Activated CD4-positive, alpha-beta T cell treated with anti-CD3 and anti-CD28 coated beads for 36 hours (primary cell): ENCODE measurements at regions not wholly inside any gene's neighbourhood (a gene's known extent, or its start where the extent isn't known, plus 50 kb on each side); places are given as distances from the start of the nearest gene placed in this dataset.

Experiments
- ATAC-seq: fragments of 200-7000 bp; cut with Tn5 transposase; one replicate; pipeline ENCODE4 v1.10.0; 2021; ENCODE audit warnings: mild to moderate bottlenecking, moderate library complexity
- CTCF ChIA-PET: fragments of 350-600 bp; sonication (Branson Sonifier 250); formaldehyde crosslinking; loops from one replicate; lab custom pipeline; 2021; ENCODE audit warnings: antibody characterized with exemption; lab: Charles Lee
- POLR2A ChIA-PET: fragments of 350-600 bp; sonication (Branson Sonifier 250); formaldehyde crosslinking; loops from one replicate; lab custom pipeline; 2021; ENCODE audit warnings: antibody characterized with exemption, inconsistent platforms; lab: Charles Lee
- DNase-seq: peaks from one replicate; pipeline ENCODE4 v3.0.0-alpha.2; 2020
- H3K27ac Mint-ChIP-seq: one replicate; pipeline ENCODE4 v1.8.0; 2021; ENCODE audit warnings: mixed read lengths
- H3K27me3 Mint-ChIP-seq: one replicate; pipeline ENCODE4 v1.8.0; 2021; ENCODE audit warnings: mixed read lengths
- H3K36me3 Mint-ChIP-seq: one replicate; pipeline ENCODE4 v1.8.0; 2021; ENCODE audit warnings: low read depth, mixed read lengths
- H3K4me1 Mint-ChIP-seq: one replicate; pipeline ENCODE4 v1.8.0; 2021; ENCODE audit warnings: mixed read lengths
- H3K4me3 Mint-ChIP-seq: one replicate; pipeline ENCODE4 v1.8.0; 2021; ENCODE audit warnings: mild to moderate bottlenecking, moderate library complexity, mixed read lengths
- H3K9me3 Mint-ChIP-seq: one replicate; pipeline ENCODE4 v1.8.0; 2021; ENCODE audit warnings: low read depth, mixed read lengths
- intact Hi-C, 2 experiments: fragments of 100-400 bp; cut with DNase I in 1 of 2; cut with micrococcal nuclease in 1 of 2; formaldehyde crosslinking; loops; one replicate each; pipeline versions ENCODE4 v1.14.2 to v1.15.1; 2022 to 2024; cut with DNase I, micrococcal nuclease

- ATAC-seq: peak; percentile 74
- DNase-seq: peak; percentile 92
- Mint-ChIP-seq H3K27ac (peak overlapping the region; percentile 97), H3K4me1 (peaks cover 61% of the 10 kb centered on the region), H3K4me3 (peak overlapping the region; percentile 55), H3K36me3 (no peaks in the 10 kb centered on the region), H3K9me3 (no peaks in the 10 kb centered on the region), H3K27me3 (no peaks in the 10 kb centered on the region)
- CTCF ChIA-PET: interaction anchor here (0.6 to 2.6 kb wide), 8 partner anchors 9 to 143 kb away, joined by 3 to 9 read pairs (median 4); no protein-coding TSS in a partner anchor
- POLR2A ChIA-PET: interaction anchor here (0.6 to 1.6 kb wide), 3 partner anchors 11 to 223 kb away, joined by 3 to 14 read pairs (median 3); no protein-coding TSS in a partner anchor
- intact Hi-C loops: loop anchor here (1.0 to 10.0 kb wide), 16 partner anchors 11 to 1064 kb away; partner anchors contain the start of genes CEBPB (in 2 of the 2) and PARD6B (in 1 of the 2)
Observed at GRCh38 chr20:50338479-50339391, 148.1 kb downstream of the CEBPB start.

- H3K27ac Mint-ChIP-seq: peak overlapping the region; percentile 97
- H3K4me3 Mint-ChIP-seq: peak overlapping the region; percentile 55
- ATAC-seq (peak; percentile 1), DNase-seq (peak; percentile 65)
- H3K27me3 Mint-ChIP-seq: no peaks in the 10 kb centered on the region
- POLR2A ChIA-PET: interaction anchor here (1.4 to 1.6 kb wide), 2 partner anchors 10 to 222 kb away, joined by 3 to 14 read pairs; no protein-coding TSS in a partner anchor
- intact Hi-C loops: loop anchor here (1.0 to 10.0 kb wide), 14 partner anchors 10 to 1063 kb away; partner anchors contain the start of genes CEBPB (in 2 of the 2) and PARD6B (in 1 of the 2)
- CTCF ChIA-PET: interaction anchor here (0.6 to 2.6 kb wide), 2 partner anchors 11 to 144 kb away, joined by 4 to 9 read pairs; no protein-coding TSS in a partner anchor
- no peaks in the 10 kb centered on the region for H3K9me3 Mint-ChIP-seq
- H3K4me1 Mint-ChIP-seq: peaks cover 61% of the 10 kb centered on the region
- H3K36me3 Mint-ChIP-seq: no peaks in the 10 kb centered on the region
Observed at GRCh38 chr20:50339466-50339901, 148.9 kb downstream of the CEBPB start.

GRCh38 chr20:50340541-50340940 lies 149.9 kb downstream of the CEBPB start:
- Mint-ChIP-seq H3K4me1 (peaks cover 59% of the 10 kb centered on the region), H3K4me3 (peak overlapping the region; percentile 55), H3K27me3 (no peaks in the 10 kb centered on the region), H3K36me3 (no peaks in the 10 kb centered on the region), H3K9me3 (no peaks in the 10 kb centered on the region), H3K27ac (peak overlapping the region; percentile 97)
- CTCF ChIA-PET: interaction anchor here (0.7 kb wide), 1 partner anchor 50 kb away, joined by 3 read pairs; no protein-coding TSS in a partner anchor
- intact Hi-C loops: no loop called here
- DNase-seq (no peak), ATAC-seq (no peak)
- POLR2A ChIA-PET: interaction anchor here (1.6 kb wide), 1 partner anchor 9 kb away, joined by 14 read pairs; no protein-coding TSS in a partner anchor

- POLR2A ChIA-PET: no interaction called here
- H3K4me1 Mint-ChIP-seq: peaks cover 60% of the 10 kb centered on the region
- no peak overlapping the region for H3K27ac Mint-ChIP-seq
- H3K27me3 Mint-ChIP-seq: no peaks in the 10 kb centered on the region
- no peak for DNase-seq
- CTCF ChIA-PET: interaction anchor here (0.7 kb wide), 1 partner anchor 51 kb away, joined by 3 read pairs; no protein-coding TSS in a partner anchor
- H3K9me3 Mint-ChIP-seq: no peaks in the 10 kb centered on the region
- H3K4me3 Mint-ChIP-seq: no peak overlapping the region
- no peaks in the 10 kb centered on the region for H3K36me3 Mint-ChIP-seq
- ATAC-seq: no peak
- intact Hi-C loops: no loop called here
Observed at GRCh38 chr20:50341050-50341449, 150.4 kb downstream of the CEBPB start.

- ChIA-PET CTCF (interaction anchor here (0.6 kb wide), 1 partner anchor 245 kb away, joined by 3 read pairs; no protein-coding TSS in a partner anchor), POLR2A (no interaction called here)
- Mint-ChIP-seq H3K27me3 (no peaks in the 10 kb centered on the region), H3K4me1 (peaks cover 62% of the 10 kb centered on the region), H3K36me3 (no peaks in the 10 kb centered on the region), H3K4me3 (no peak overlapping the region), H3K9me3 (no peaks in the 10 kb centered on the region), H3K27ac (peak overlapping the region; percentile 52)
- intact Hi-C loops: no loop called here
- ATAC-seq (no peak), DNase-seq (no peak)
Observed at GRCh38 chr20:50341880-50342637, 151.4 kb downstream of the CEBPB start.

GRCh38 chr20:50342638-50343102 lies 152.0 kb downstream of the CEBPB start:
- DNase-seq: no peak
- H3K36me3 Mint-ChIP-seq: no peaks in the 10 kb centered on the region
- ChIA-PET POLR2A (no interaction called here), CTCF (interaction anchor here (0.6 kb wide), 1 partner anchor 245 kb away, joined by 3 read pairs; no protein-coding TSS in a partner anchor)
- peak overlapping the region; percentile 72 for H3K27ac Mint-ChIP-seq
- H3K4me3 Mint-ChIP-seq: no peak overlapping the region
- H3K9me3 Mint-ChIP-seq: no peaks in the 10 kb centered on the region
- no peak for ATAC-seq
- intact Hi-C loops: no loop called here
- no peaks in the 10 kb centered on the region for H3K27me3 Mint-ChIP-seq
- peaks cover 62% of the 10 kb centered on the region for H3K4me1 Mint-ChIP-seq

GRCh38 chr20:50343125-50343489 lies 152.5 kb downstream of the CEBPB start:
- intact Hi-C loops: no loop called here
- Mint-ChIP-seq H3K4me3 (no peak overlapping the region), H3K9me3 (no peaks in the 10 kb centered on the region), H3K27me3 (no peaks in the 10 kb centered on the region), H3K36me3 (no peaks in the 10 kb centered on the region), H3K4me1 (peaks cover 62% of the 10 kb centered on the region), H3K27ac (peak overlapping the region; percentile 72)
- no peak for ATAC-seq
- ChIA-PET POLR2A (no interaction called here), CTCF (no interaction called here)
- DNase-seq: no peak

GRCh38 chr20:50343490-50344179 lies 153.0 kb downstream of the CEBPB start:
- Mint-ChIP-seq H3K27ac (peak overlapping the region; percentile 72), H3K9me3 (no peaks in the 10 kb centered on the region), H3K4me1 (peaks cover 61% of the 10 kb centered on the region), H3K27me3 (no peaks in the 10 kb centered on the region), H3K36me3 (no peaks in the 10 kb centered on the region), H3K4me3 (peak overlapping the region; percentile 15)
- DNase-seq (no peak), ATAC-seq (no peak)
- ChIA-PET CTCF (no interaction called here), POLR2A (no interaction called here)
- intact Hi-C loops: loop anchor here in 1 of 2 experiments (1.0 kb wide), 1 partner anchor 153 kb away; the partner anchor contains the start of gene CEBPB

GRCh38 chr20:50344232-50345071 lies 153.8 kb downstream of the CEBPB start:
- DNase-seq: peak; percentile 54
- CTCF ChIA-PET: interaction anchor here (0.6 kb wide), 1 partner anchor 121 kb away, joined by 4 read pairs; no protein-coding TSS in a partner anchor

More at GRCh38 chr20:50344232-50345071, 153.8 kb downstream of the CEBPB start:
- H3K36me3 Mint-ChIP-seq: no peaks in the 10 kb centered on the region
- H3K9me3 Mint-ChIP-seq: no peaks in the 10 kb centered on the region
- H3K27me3 Mint-ChIP-seq: no peaks in the 10 kb centered on the region
- no peak overlapping the region for H3K4me3 Mint-ChIP-seq
- no peak for ATAC-seq
- peak overlapping the region; percentile 55 for H3K27ac Mint-ChIP-seq
- peaks cover 60% of the 10 kb centered on the region for H3K4me1 Mint-ChIP-seq
- intact Hi-C loops: loop anchor here in 1 of 2 experiments (1.0 kb wide), 1 partner anchor 154 kb away; the partner anchor contains the start of gene CEBPB
- POLR2A ChIA-PET: interaction anchor here (0.7 kb wide), 1 partner anchor 74 kb away, joined by 4 read pairs; no protein-coding TSS in a partner anchor
